AG10803 (cell line): ENCODE measurements at regions not wholly inside any gene's neighbourhood (a gene's known extent, or its start where the extent isn't known, plus 50 kb on each side); places are given as distances from the start of the nearest gene placed in this dataset.

Experiments
- DNase-seq: peaks from one replicate; pipeline ENCODE4 v3.0.0; 2010; ENCODE audit warnings: low read depth
- H3K4me3 ChIP-seq: 2 replicates; pipeline ENCODE4 v1.5.1; 2011; ENCODE audit warnings: mild to moderate bottlenecking, low read length, control low read depth
- TF ChIP-seq, protein P1 (sequence below): conservative IDR thresholded peaks from 2 replicates; pipeline ENCODE4 v1.5.1; 2011; ENCODE audit warnings: mild to moderate bottlenecking, low read length, control low read depth, inconsistent platforms

- no peak overlapping the region for H3K4me3 ChIP-seq
- TF ChIP-seq, protein P1, sequence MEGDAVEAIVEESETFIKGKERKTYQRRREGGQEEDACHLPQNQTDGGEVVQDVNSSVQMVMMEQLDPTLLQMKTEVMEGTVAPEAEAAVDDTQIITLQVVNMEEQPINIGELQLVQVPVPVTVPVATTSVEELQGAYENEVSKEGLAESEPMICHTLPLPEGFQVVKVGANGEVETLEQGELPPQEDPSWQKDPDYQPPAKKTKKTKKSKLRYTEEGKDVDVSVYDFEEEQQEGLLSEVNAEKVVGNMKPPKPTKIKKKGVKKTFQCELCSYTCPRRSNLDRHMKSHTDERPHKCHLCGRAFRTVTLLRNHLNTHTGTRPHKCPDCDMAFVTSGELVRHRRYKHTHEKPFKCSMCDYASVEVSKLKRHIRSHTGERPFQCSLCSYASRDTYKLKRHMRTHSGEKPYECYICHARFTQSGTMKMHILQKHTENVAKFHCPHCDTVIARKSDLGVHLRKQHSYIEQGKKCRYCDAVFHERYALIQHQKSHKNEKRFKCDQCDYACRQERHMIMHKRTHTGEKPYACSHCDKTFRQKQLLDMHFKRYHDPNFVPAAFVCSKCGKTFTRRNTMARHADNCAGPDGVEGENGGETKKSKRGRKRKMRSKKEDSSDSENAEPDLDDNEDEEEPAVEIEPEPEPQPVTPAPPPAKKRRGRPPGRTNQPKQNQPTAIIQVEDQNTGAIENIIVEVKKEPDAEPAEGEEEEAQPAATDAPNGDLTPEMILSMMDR, result no peak
- no peak for DNase-seq
Measured at GRCh38 chr2:82233806-82234205, 1929.3 kb upstream of the LRRTM1 start.

- no peak overlapping the region for H3K4me3 ChIP-seq
- no peak for DNase-seq
- TF ChIP-seq, protein P1, result no peak
Measured at GRCh38 chr2:82230406-82230805, 1925.9 kb upstream of the LRRTM1 start.

GRCh38 chr2:82226441-82226840 lies 1921.9 kb upstream of the LRRTM1 start:
- DNase-seq, result no peak
- TF ChIP-seq, protein P1, result no peak
- no peak overlapping the region for H3K4me3 ChIP-seq

DNA sequence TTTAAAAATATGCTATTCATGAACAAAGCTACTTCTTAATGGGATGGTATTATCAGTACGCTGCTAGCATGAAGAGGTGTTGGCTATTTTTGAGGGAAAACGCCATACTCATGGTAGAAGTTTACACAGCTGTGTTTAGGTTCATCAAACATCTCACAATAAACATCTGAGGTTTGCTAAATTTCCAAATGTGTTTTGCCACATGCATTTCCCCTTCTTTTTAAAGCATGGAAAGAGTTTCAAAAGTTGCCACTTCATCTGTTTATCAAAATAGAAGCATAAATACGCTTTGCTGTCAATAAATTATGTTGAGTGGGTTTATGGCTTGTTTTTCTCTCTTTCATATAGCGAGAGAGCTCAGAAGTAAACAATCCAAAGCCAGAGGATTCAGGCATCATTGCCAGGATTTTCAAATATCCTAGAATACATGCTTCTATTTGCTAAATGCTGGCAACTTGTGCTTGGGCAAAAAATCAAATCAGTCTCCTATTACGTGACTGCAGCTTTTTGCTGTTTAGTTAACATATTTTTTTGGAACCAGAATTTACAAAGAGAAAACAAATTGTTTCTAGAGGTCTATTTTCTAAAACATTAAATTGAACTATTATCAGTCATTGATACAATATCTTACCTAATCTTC lies 1919.9 kb upstream of the LRRTM1 start:
- TF ChIP-seq, protein P1, result no peak
- no peak overlapping the region for H3K4me3 ChIP-seq
- no peak for DNase-seq

DNA sequence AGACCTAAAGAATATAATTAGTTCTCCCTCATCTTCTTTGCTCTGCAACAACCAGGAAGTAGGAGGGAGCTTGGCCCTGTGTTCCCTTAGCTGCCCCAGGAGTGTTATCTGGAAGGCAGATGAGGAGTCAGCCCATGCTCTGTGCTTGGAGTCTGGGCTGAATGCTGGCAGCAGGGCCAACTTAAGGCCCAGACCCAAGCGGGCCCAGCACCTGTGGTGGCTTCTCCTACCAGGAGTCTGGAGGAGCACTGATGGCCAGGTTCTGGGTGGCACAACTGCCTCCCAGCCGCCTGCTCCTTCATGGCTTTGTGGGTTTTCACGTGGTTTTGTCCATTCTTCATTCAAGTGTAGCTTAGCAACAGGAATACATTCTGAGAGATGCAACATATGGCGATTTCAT lies 1910.7 kb upstream of the LRRTM1 start:
- TF ChIP-seq, protein P1, result no peak
- H3K4me3 ChIP-seq, result no peak overlapping the region
- no peak for DNase-seq

GRCh38 chr2:82199493-82199852 lies 1894.9 kb upstream of the LRRTM1 start:
- TF ChIP-seq, protein P1, result no peak
- no peak overlapping the region for H3K4me3 ChIP-seq
- DNase-seq, result no peak

DNA sequence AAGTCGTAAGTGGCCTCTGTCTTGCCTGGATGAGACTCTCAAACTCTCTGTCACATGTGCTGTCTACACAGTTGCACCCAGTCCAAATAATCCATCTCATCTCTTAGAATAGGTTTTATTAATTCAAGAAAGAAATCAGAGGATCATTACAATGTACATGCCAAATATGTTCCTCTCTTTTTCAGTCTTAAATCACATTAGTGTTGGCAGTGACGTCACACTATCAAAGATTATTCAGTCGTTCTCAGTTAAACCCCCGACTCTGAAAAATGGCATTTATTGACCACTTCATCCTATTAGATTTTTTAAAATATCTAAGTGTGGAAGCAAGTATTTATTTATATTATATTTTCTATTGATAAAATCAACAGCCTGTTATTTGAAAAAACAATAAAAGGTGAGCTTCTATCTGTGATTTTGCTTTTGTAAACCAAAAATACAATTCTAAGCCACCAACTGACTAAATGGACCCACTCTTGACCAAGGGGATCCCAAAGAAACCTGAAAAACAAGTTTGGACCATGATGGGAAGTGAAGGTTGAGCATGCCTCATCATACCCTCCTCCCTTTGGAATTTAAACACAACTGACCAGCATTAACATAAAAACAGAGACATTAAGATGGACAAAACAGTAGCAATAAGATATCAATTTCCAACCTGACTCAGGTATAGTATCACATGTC lies 1894.4 kb upstream of the LRRTM1 start:
- DNase-seq, result no peak
- TF ChIP-seq, protein P1, result no peak
- H3K4me3 ChIP-seq, result no peak overlapping the region
